Stimulated activated CD4-positive, alpha-beta T cell treated with anti-CD3 and anti-CD28 coated beads, Interleukin-12 subunit alpha, Interleukin-12 subunit beta, amount 100 ng/mL, for 48 hours (primary cell): ENCODE measurements at regions not wholly inside any gene's neighbourhood (a gene's known extent, or its start where the extent isn't known, plus 50 kb on each side); places are given as distances from the start of the nearest gene placed in this dataset.
"Not testable (repeated sequence)": the region's sequence is repeated elsewhere in the genome, so short reads cannot be mapped to it uniquely, and the experiment has no call there.

ENCODE experiments used
- DNase-seq, 3 donors: peaks; one replicate each; pipeline ENCODE4 v3.0.0-alpha.2; 2020; ENCODE audit warnings: low read depth in 2 of 3, low spot score in 1 of 3

GRCh38 chr6:19571176-19571575, 266.0 kb upstream of the ID4 start:
- DNase-seq: no peak

- DNase-seq: no peak
Measured at GRCh38 chr6:19578481-19578880, 258.7 kb upstream of the ID4 start.

GRCh38 chr6:19584207-19584606, 253.0 kb upstream of the ID4 start:
- not testable (repeated sequence) for DNase-seq

- DNase-seq: no peak
Measured at GRCh38 chr6:19587238-19587942, 249.8 kb upstream of the ID4 start.

GRCh38 chr6:19590501-19591131, 246.6 kb upstream of the ID4 start:
- no peak for DNase-seq

- DNase-seq: no peak
Measured at GRCh38 chr6:19597809-19598320, 239.3 kb upstream of the ID4 start.

- no peak for DNase-seq
Measured at GRCh38 chr6:19599796-19600464, 237.2 kb upstream of the ID4 start.

GRCh38 chr6:19602434-19603013, 234.6 kb upstream of the ID4 start:
- DNase-seq: no peak

- DNase-seq: no peak
Measured at GRCh38 chr6:19603721-19604120, 233.4 kb upstream of the ID4 start.

- no peak for DNase-seq
Measured at GRCh38 chr6:19605624-19606023, 231.5 kb upstream of the ID4 start.

GRCh38 chr6:19608546-19608945, 228.6 kb upstream of the ID4 start:
- no peak for DNase-seq

GRCh38 chr6:19609972-19610641, 227.1 kb upstream of the ID4 start:
- DNase-seq: no peak

GRCh38 chr6:19612672-19613466, 224.3 kb upstream of the ID4 start:
- not testable (repeated sequence) for DNase-seq

GRCh38 chr6:19613678-19614077, 223.5 kb upstream of the ID4 start:
- no peak for DNase-seq

GRCh38 chr6:19616022-19616421, 221.1 kb upstream of the ID4 start:
- no peak for DNase-seq

GRCh38 chr6:19632230-19632629, 204.9 kb upstream of the ID4 start:
- no peak for DNase-seq

GRCh38 chr6:19632786-19633185, 204.4 kb upstream of the ID4 start:
- DNase-seq: no peak

- no peak for DNase-seq
Measured at GRCh38 chr6:19635728-19636127, 201.4 kb upstream of the ID4 start.

- no peak for DNase-seq
Measured at GRCh38 chr6:19637010-19637409, 200.2 kb upstream of the ID4 start.

GRCh38 chr6:19638931-19639330, 198.2 kb upstream of the ID4 start:
- DNase-seq: no peak
